ENCODE measurements at regions not wholly inside any gene's neighbourhood (a gene's known extent, or its start where the extent isn't known, plus 50 kb on each side); places are given as distances from the start of the nearest gene placed in this dataset.

DNA sequence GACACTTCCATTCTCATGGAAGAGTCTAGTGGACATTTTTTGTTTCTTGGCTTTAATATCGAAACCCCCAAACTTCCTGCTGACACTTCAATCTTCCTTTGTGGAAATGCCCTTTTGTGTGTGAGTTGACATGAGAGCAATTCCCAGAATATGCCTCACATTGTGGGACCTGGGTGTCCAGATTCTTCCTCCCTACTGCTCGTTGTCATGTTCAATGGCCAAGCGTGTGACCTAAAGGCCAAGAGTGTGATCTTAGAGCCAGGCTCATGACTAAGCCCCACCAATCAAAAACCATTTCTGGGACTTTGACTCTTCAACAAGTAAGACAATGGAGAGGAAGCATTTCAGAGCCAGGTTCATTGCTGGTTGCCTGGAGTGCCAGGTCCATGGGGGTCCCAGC lies 52.5 kb upstream of the BMPER start:
- DNase-seq (ENCODE audit: low spot score): no peak

DNA sequence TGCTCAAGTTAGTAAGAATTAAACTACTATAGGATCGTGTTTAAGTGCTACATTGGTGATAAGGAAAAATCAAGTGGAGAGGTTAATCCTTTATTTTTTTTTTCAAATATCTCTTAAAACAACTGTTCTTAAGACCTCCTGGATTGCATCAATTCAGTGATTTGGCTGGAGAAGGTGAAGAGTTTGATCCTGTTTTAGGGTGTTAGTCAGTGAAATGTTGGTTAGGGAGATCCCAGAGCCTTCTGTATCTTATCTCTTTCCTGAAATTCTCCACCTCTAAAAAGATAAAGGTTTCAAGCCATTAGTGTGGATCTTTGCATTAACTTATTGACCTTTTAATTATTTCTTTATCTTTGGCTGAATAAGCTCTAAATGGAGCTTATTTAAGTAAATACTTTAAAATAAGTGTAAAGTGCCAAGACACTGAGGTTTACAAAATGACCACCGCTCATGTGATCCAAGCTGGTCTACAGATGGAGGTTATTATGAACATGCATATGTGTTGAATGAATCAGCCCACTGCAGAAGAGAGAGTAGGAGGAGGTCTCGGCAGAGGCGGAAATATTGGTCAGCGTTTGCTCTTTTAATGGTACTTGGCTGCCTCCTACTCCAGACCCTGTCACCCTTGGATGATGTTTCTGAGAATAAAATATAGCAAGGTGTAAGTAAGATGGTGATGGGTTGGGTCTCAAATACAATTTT lies 51.8 kb upstream of the BMPER start:
- DNase-seq (ENCODE audit: low spot score): no peak

DNA sequence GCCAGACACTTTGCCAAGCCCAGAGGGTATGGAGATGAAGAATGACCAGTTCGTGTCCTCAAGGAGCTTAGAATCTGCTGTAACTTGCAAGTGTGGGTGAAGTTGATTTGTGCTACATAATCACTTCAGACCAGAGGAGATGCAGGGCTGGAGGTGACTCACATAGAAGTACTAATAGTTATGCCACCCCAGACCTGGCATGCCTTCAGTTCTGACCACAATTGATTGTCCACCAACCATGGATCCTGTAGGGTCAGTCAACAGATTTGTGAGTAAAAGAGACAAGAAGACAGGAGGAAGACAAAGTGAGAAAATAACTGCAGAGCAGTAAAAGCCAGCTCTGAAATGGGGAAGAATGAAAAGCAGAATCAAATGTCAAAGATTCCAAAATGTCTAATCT lies 51.2 kb upstream of the BMPER start:
- peak; percentile 89 for DNase-seq (ENCODE audit: low spot score)

DNA sequence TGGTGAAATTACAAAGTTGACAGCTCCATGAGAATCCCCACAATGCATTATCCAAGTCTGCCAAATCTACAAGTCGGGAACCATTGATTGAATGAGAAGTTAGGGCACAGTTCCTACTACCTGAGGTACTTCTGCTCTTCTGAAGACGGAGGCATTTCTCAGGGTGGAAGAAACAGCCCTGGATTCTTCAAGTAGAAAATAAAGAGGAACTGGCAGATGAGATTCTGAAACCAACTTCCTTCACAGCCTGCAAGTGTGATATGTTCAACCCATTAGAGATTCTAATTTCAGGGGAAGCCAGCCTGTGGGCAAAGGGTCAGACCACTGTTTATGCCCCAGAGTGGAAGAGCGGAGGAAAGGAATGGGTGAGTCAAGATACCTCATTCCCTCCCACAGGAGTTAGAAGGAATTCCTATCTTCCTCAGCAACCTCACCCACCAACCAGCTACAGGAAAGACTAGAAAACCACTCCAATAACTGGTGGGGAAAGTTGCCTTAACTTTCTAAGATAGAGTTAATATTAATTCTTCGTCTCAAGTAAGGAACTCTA lies 50.5 kb upstream of the BMPER start:
- DNase-seq (ENCODE audit: low spot score): peak; percentile 90

All from kidney tubule cell (primary cell).